Uterus (tissue), 2 donors: ENCODE measurements at regions not wholly inside any gene's neighbourhood (a gene's known extent, or its start where the extent isn't known, plus 50 kb on each side); places are given as distances from the start of the nearest gene placed in this dataset.

Source experiments
- POLR2A ChIP-seq, 2 donors: fragments of 450-650 bp; IDR thresholded peaks; one replicate each; pipeline ENCODE4 v1.6.1; 2016; ENCODE audit warnings: antibody characterized with exemption in 2 of 2, mild to moderate bottlenecking in 1 of 2, moderate library complexity in 1 of 2
- TF ChIP-seq, protein P1 (sequence below), 4 experiments: fragments of 200-600 bp in 2 of 4; fragments of 450-650 bp in 2 of 4; sonication (generic) in 2 of 4; IDR thresholded peaks; one replicate each; pipeline ENCODE4 v1.5.1; 2016 to 2019; ENCODE audit warnings: antibody characterized with exemption in 4 of 4, mild to moderate bottlenecking in 2 of 4, moderate library complexity in 1 of 4

DNA sequence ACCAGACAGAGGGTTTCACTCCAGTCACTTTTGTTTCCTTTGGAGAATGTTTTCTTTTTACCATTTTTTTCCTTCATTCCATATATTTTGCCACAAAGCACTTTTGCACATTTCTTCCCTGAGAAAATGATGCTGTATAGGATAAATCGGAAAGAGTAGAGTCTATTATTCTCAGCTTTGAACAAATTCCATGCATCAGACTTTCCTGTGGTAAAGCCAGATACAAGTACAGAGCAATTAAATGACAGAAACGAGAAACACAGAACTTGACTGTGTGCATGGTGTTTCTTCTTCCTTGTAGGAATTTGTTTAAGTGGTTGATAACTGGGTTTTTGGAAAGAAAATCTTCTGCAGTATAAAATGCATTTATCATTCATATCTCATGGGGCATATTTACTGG lies 107.4 kb upstream of the CSNK1A1L start:
- TF ChIP-seq, protein P1, sequence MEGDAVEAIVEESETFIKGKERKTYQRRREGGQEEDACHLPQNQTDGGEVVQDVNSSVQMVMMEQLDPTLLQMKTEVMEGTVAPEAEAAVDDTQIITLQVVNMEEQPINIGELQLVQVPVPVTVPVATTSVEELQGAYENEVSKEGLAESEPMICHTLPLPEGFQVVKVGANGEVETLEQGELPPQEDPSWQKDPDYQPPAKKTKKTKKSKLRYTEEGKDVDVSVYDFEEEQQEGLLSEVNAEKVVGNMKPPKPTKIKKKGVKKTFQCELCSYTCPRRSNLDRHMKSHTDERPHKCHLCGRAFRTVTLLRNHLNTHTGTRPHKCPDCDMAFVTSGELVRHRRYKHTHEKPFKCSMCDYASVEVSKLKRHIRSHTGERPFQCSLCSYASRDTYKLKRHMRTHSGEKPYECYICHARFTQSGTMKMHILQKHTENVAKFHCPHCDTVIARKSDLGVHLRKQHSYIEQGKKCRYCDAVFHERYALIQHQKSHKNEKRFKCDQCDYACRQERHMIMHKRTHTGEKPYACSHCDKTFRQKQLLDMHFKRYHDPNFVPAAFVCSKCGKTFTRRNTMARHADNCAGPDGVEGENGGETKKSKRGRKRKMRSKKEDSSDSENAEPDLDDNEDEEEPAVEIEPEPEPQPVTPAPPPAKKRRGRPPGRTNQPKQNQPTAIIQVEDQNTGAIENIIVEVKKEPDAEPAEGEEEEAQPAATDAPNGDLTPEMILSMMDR (IDR thresholded peaks at IDR 0.05) = no peak
- no peak for TF ChIP-seq POLR2A (IDR thresholded peaks at IDR 0.05)
